ENCODE measurements at regions not wholly inside any gene's neighbourhood (a gene's known extent, or its start where the extent isn't known, plus 50 kb on each side); places are given as distances from the start of the nearest gene placed in this dataset.

- no peak for FAIRE-seq
- Histone ChIP-seq H2BK120ac (replicated peaks; ENCODE audit: low read depth, low read length) (no peak overlapping the region), H2AK5ac (ENCODE audit: low read depth, low read length) (no peak overlapping the region), H3K9me3 (ENCODE audit: insufficient read depth in 2 of 2, low read depth in 1 of 2, low read length in 1 of 2) (no peaks in the 10 kb centered on the region), H2BK20ac (ENCODE audit: low read length) (no peak overlapping the region), H3K4me1 (replicated peaks in 1 of 4; ENCODE audit: control insufficient read depth in 3 of 4, insufficient read depth in 4 of 4, low read length in 3 of 4) (no peaks in the 10 kb centered on the region), H3K9ac (replicated peaks in 1 of 4; ENCODE audit: extremely low read depth in 1 of 4, low read depth in 3 of 4, low read length in 3 of 4) (no peak overlapping the region), H4K20me1 (replicated peaks in 1 of 2; ENCODE audit: control insufficient read depth in 1 of 2, insufficient read depth in 2 of 2, low read length in 2 of 2) (no peaks in the 10 kb centered on the region), H3K79me2 (ENCODE audit: control insufficient read depth in 1 of 2, insufficient read depth in 2 of 2, low read length in 2 of 2) (no peaks in the 10 kb centered on the region), H3K18ac (ENCODE audit: extremely low read depth, low read length) (no peak overlapping the region), H2BK12ac (ENCODE audit: low read depth, low read length) (no peak overlapping the region), H2BK15ac (ENCODE audit: low read length) (no peak overlapping the region), H3K23ac (ENCODE audit: insufficient read length) (no peak overlapping the region), H2BK5ac (ENCODE audit: low read depth, low read length) (no peak overlapping the region), H3K27me3 (replicated peaks in 1 of 4; ENCODE audit: control insufficient read depth in 3 of 4, extremely low read depth in 1 of 4, insufficient read depth in 3 of 4, low read length in 3 of 4) (no peaks in the 10 kb centered on the region), H2AFZ (ENCODE audit: low read length) (no peak overlapping the region), H3K14ac (ENCODE audit: insufficient read length) (no peak overlapping the region), H3K4me2 (ENCODE audit: insufficient read depth in 1 of 2, low read depth in 2 of 2, low read length in 2 of 2) (no peak overlapping the region), H4K8ac (ENCODE audit: extremely low read depth, insufficient read depth, low read length) (no peak overlapping the region), H3K4me3 (ENCODE audit: extremely low read depth in 1 of 4, insufficient read depth in 2 of 4, low read depth in 3 of 4, low read length in 4 of 4) (no peak overlapping the region), H3K36me3 (ENCODE audit: control insufficient read depth in 2 of 4, insufficient read depth in 4 of 4, low read length in 3 of 4) (no peaks in the 10 kb centered on the region), H3K79me1 (ENCODE audit: low read depth, low read length) (no peaks in the 10 kb centered on the region), H4K5ac (ENCODE audit: insufficient read length, low read depth, low read length) (no peak overlapping the region), H3K27ac (ENCODE audit: low read depth, low read length) (no peak overlapping the region), H3K56ac (replicated peaks; ENCODE audit: insufficient read length, low read depth, low read length) (no peak overlapping the region), H4K91ac (replicated peaks; ENCODE audit: insufficient read length, low read length) (no peak overlapping the region), H3K23me2 (ENCODE audit: low read depth, low read length) (no peaks in the 10 kb centered on the region), H3K4ac (replicated peaks; ENCODE audit: insufficient read length, low read depth, low read length) (no peak overlapping the region)
- no peak for DNase-seq (ENCODE audit: low read depth in 1 of 2, low spot score in 2 of 2)
- CTCF ChIA-PET (ENCODE audit: partially characterized antibody), result interaction anchor here (0.7 kb wide), 2 partner anchors 93 to 708 kb away, joined by 3 read pairs; no protein-coding TSS in a partner anchor
- POLR2A ChIA-PET (ENCODE audit: partially characterized antibody), result no interaction called here
- WGBS, 2 experiments (ENCODE audit: extremely low coverage in 1 of 2, insufficient coverage in 1 of 2, insufficient read length in 1 of 2, insufficient replicate concordance in 2 of 2, low coverage in 1 of 2, low lambda C conversion rate in 2 of 2, missing lambda C conversion rate in 1 of 2), result 94% methylated on average over 2 of the region's 2 CpGs; no CpG with 5 or more reads in 1 of the 2 experiments
- no peak for TF ChIP-seq KDM4A (IDR thresholded peaks at IDR 0.05; ENCODE audit: low read depth, low read length, severe bottlenecking)
- no peak for TF ChIP-seq YY1 (IDR thresholded peaks at IDR 0.05; ENCODE audit: low read depth, low read length)
- no peak for TF ChIP-seq GABPA (IDR thresholded peaks at IDR 0.05; ENCODE audit: borderline replicate concordance, insufficient read depth, low read length)
- TF ChIP-seq ATF3 (IDR thresholded peaks at IDR 0.05; ENCODE audit: insufficient read depth, low read depth, low read length), result no peak
- TF ChIP-seq SP1 (IDR thresholded peaks at IDR 0.05; ENCODE audit: low read depth, low read length), result no peak
- no peak for TF ChIP-seq PHF8 (conservative IDR thresholded peaks at IDR 0.05; ENCODE audit: low read depth, low read length)
- TF ChIP-seq CREB1 (IDR thresholded peaks at IDR 0.05), result no peak
- TF ChIP-seq CTBP2 (IDR thresholded peaks at IDR 0.05; ENCODE audit: borderline replicate concordance, insufficient read depth, insufficient read length, low read length), result no peak
- TF ChIP-seq GTF2F1 (IDR thresholded peaks at IDR 0.05; ENCODE audit: borderline replicate concordance, low read depth, low read length), result no peak
- TF ChIP-seq SP4 (IDR thresholded peaks at IDR 0.05; ENCODE audit: low read length), result no peak
- no peak for TF ChIP-seq BACH1 (IDR thresholded peaks at IDR 0.05; ENCODE audit: low read length)
- no peak for TF ChIP-seq MAX (IDR thresholded peaks at IDR 0.05)
- TF ChIP-seq CBX5 (IDR thresholded peaks at IDR 0.05; ENCODE audit: low read depth, low read length), result no peak
- TF ChIP-seq JUN (IDR thresholded peaks at IDR 0.05; ENCODE audit: low read depth, low read length), result no peak
- no peak for TF ChIP-seq SP2 (IDR thresholded peaks at IDR 0.05; ENCODE audit: low read length)
- no peak for TF ChIP-seq SIRT6 (IDR thresholded peaks at IDR 0.05; ENCODE audit: low read length)
These were observed 223.2 kb downstream of the RERGL start for GRCh38 chr12:17866802-17867201.

Data from H1 (cell line).